Stimulated activated CD8-positive, alpha-beta memory T cell treated with anti-CD3 and anti-CD28 coated beads, Interleukin-4, amount 100 ng/mL, for 24 hours (primary cell): ENCODE measurements at regions not wholly inside any gene's neighbourhood (a gene's known extent, or its start where the extent isn't known, plus 50 kb on each side); places are given as distances from the start of the nearest gene placed in this dataset.

Experiments
- DNase-seq: peaks from one replicate; pipeline ENCODE4 v3.0.0-alpha.2; 2020; ENCODE audit warnings: low read depth

DNA sequence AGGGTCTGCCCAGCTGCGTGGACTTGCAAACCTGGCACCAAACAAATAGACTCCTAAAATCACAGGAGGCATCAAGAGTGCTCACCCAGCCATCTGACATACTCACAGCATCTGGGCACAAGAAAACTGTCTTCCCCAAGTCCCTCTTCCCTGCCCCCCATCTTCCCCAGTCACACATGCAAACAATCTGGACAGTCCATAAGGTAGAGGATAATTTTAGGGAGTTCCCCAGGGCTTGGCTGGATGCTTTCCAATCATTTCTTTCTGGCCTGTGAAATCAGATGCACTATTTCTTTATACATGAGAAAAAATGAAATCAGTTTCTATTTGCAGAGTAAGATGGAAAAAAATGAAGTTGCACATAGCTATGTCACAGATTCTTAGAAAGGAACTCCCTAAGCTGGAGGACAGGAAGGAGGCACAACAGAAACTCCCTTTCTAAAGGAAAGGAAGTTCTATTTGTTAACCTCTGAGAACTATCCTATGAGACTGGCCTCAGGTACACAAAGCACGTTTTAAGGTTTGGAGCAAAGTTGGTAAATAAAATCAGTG, 342.3 kb downstream of the HNRNPD start:
- DNase-seq = no peak

GRCh38 chr4:82017680-82018079, 356.1 kb downstream of the HNRNPD start:
- no peak for DNase-seq

DNA sequence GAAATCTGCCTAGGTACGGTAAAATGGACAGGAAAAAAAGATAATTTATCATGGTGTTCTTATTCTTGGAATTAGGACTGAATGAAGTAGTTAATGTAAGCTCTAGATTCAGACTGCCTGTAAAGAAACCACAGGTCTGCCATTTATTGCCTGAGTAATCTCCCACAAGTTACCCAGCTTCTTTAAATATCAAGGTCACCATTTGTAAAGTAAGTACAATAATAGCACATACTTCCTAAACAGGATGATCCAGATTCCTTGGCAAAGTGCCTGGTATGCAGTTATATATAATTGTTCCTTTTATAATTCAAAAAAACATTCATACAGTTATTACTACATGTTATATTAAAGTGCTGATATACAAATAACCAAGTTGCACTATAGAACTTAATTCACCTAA, 368.6 kb downstream of the HNRNPD start:
- no peak for DNase-seq

DNA sequence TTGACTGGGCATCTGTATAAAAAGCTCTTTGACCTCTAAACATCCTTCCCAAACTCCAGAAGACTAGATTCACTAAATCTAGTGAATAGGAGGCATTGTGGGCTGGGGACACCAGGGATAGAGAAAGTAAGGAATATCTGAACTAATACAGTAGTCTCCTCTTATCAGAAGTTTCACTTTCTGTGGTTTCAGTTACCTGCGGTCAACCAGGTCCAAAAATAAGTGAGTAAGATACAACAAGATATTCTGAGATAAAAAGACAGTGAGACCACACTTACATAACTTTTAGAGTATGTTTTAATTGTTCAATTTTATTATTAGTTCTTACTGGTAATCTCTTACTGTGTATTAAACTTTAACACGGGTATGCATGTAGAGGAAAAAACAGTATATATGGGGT, 376.5 kb downstream of the HNRNPD start:
- DNase-seq = no peak

GRCh38 chr4:81990898-81991297, 382.9 kb downstream of the HNRNPD start:
- no peak for DNase-seq

GRCh38 chr4:81990211-81990610, 383.6 kb downstream of the HNRNPD start:
- no peak for DNase-seq

- DNase-seq = no peak
These were observed 384.6 kb downstream of the HNRNPD start for GRCh38 chr4:81989202-81989601.

- DNase-seq = no peak
These were observed 385.6 kb downstream of the HNRNPD start for GRCh38 chr4:81988178-81988577.

DNA sequence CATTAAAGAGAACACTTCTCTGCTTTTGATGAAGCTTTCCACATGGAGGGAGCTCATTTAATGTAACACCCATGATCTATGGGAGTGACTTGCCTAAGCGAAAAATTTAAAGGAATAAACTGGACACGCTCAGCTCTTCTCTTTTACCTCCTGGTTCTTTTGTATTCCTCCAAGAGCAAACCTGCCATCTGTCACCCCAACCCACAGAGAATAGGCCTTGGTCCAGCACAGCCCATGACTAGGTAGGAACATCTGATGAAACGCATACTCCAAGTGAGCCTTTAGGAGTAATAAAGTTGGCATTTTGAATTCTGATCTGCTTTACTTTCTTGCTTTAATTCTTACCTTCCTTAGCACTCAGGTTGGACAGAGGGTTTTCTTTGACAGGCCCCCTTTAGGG, 389.0 kb downstream of the HNRNPD start:
- no peak for DNase-seq

GRCh38 chr4:81982846-81983540, 390.8 kb downstream of the HNRNPD start:
- no peak for DNase-seq

DNA sequence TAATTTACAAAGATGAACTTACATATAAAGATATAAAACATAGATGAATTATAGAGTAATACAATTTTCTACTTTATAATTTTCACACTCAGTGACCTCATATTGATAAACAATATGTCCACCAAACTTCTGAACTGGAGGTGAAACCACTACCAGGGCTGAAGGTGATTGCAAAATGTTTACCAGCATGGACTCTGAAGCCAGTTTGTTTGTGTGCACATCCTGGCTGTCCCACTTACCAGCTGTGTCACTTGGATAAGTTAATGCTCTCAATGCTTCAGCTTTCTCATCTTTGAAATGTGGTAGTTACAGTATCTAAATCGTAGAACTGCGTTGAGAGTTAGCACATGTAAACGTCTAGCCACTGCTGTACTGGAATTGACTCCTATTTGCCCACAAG, 392.6 kb downstream of the HNRNPD start:
- DNase-seq = no peak

DNA sequence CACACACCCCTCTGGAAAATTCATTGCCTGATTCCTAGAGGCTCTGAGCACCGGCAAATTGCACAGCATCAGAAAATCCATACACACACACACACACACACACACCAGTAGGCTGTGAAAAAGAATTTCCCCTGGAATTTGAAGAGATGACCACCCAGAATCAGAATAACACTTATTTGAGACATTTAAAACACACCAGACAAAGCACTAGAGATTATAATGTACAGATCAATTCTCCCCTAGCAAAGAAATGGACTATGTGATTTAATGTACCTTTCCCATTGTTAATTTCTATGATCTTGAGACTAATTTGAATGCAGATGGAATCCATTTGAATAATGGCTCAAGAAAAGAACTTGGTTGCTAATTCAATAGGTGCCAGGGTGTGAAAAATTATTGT, 399.3 kb downstream of the HNRNPD start:
- DNase-seq = no peak

- DNase-seq = no peak
These were observed 402.0 kb downstream of the HNRNPD start for GRCh38 chr4:81971637-81972381.

- no peak for DNase-seq
These were observed 402.7 kb downstream of the HNRNPD start for GRCh38 chr4:81971061-81971460.

DNA sequence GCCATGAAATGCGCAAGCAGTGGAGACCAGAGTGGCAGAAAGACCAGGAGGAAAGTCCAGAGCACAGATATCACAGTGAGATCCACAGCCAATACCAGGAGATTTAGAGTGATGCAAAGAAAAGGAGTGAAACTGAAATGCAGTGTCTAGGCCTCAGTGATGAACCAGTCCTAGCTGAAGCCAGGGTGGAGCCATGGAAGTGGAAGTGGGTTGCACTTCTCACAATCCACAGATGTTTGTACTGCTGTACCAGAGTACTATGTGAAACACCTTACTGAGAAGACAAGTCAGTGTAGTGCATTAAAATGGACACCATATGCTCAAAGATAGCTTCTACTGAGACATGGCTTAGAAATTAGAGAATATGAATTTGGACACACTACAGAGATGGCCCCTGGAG, 403.3 kb downstream of the HNRNPD start:
- DNase-seq = no peak

- no peak for DNase-seq
These were observed 407.1 kb downstream of the HNRNPD start for GRCh38 chr4:81966676-81967075.

- no peak for DNase-seq
These were observed 407.9 kb downstream of the HNRNPD start for GRCh38 chr4:81965911-81966310.

DNA sequence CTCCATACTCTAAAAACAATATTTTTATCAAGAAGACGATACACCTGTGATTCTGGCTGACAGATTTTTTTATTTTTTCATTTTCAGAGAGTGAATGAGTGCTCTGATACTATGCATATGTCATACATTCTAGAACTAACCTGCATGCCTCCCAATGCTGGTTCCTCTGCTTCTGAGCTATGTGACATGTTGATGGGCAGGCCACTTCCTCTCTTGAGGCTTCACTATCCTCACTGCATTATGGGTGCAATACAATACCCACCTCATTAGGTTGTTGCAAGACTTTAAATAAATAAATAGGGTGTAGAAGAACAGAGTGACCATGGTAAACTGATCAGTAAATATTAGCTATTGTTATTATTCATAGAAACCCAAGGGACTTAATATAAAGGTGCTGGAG, 408.3 kb downstream of the HNRNPD start:
- no peak for DNase-seq

DNA sequence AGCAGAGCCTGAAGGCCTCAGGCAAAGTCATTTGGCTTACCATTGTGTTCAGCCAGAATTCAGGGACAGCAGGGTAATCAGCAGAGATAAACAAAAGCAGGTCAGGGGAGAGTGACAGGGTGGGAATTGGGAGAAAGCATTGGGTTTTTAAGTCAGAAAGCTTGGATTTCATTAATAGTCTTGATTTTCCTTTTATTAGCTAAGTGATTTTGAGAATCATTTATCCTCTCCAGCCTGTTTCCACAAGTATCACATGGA, 410.1 kb downstream of the HNRNPD start:
- DNase-seq = no peak

DNA sequence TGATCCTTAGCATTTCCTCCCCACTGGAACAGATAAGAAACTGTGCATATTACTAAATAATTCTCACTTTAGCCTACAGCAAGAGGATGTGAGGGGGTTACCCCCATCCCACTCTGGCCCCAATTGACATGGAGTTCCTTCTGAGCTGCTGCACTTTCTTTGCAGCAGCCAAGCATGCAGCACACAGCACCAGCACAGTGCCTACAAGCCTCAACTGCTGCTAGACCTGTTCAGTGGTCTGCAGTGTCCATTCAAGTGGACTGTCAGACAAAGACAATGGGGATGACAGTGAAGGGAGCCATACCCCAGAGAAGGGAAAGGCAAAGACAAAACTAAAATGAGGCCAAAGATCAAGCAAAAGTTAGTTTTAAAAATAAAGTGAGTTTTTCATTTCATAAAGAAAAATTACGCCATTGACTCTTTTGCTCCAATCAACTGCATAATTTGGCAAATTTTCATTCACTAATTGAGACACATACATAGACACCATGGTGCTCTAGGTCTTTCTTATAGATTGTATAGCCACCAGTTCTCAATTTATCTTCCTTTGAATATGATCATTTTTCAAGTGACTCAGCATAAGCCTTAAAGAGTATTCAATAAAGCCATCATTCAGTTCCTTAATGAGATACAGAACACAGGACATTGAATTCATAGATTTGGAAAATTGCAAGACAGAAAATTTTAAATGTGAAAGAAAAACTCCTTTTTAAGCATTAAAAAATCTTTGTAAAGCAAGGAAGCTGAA, 410.6 kb downstream of the HNRNPD start:
- DNase-seq = no peak

GRCh38 chr4:81960961-81961360, 412.8 kb downstream of the HNRNPD start:
- no peak for DNase-seq

DNA sequence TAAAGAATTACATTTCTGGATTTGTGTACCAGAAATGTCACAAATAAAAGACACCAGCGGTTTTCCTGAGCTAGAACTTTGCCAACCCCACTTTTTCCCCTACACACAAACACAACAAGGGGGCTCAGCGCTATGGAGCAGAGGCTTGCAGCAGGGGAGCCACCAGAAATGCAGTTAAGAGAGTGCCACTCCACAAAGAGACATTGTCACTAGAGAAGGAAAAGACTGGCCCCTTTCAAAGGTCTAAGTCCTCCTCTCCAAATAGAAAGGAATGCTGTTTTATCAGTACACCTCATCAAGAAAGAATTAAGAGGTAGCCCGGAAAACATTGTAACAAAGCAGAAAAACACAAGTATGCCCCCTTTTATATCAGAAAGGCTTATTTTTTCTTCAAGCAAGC, 419.5 kb downstream of the HNRNPD start:
- no peak for DNase-seq

- DNase-seq = no peak
These were observed 421.8 kb downstream of the HNRNPD start for GRCh38 chr4:81951891-81952455.
